NOMO-1 treated with DMSO at 0.1 percent for 48 hours (cell line): ENCODE measurements at regions not wholly inside any gene's neighbourhood (a gene's known extent, or its start where the extent isn't known, plus 50 kb on each side); places are given as distances from the start of the nearest gene placed in this dataset.
A peak's percentile ranks its signal among the peaks of the same experiment; 100 is the strongest.

Experiments
- DNase-seq: peaks from one replicate; lab custom pipeline; 2025; ENCODE audit not compliant: unreplicated experiment; lab: John Stamatoyannopoulos, UW

- DNase-seq: no peak
Observed at GRCh38 chr4:185071236-185071811, 53.0 kb downstream of the HELT start.

- DNase-seq: no peak
Observed at GRCh38 chr4:185079271-185079905, 61.1 kb downstream of the HELT start.

GRCh38 chr4:185080545-185080944, 62.3 kb downstream of the HELT start:
- DNase-seq: no peak

GRCh38 chr4:185082561-185082960, 60.5 kb upstream of the SLC25A4 start:
- DNase-seq: peak; percentile 72

- no peak for DNase-seq
Observed at GRCh38 chr4:185086053-185086452, 57.0 kb upstream of the SLC25A4 start.

- no peak for DNase-seq
Observed at GRCh38 chr4:185088899-185089298, 54.2 kb upstream of the SLC25A4 start.

- no peak for DNase-seq
Observed at GRCh38 chr4:185090592-185090991, 52.5 kb upstream of the SLC25A4 start.

GRCh38 chr4:185092535-185093197, 50.4 kb upstream of the SLC25A4 start:
- DNase-seq: no peak
